ENCODE measurements at regions not wholly inside any gene's neighbourhood (a gene's known extent, or its start where the extent isn't known, plus 50 kb on each side); places are given as distances from the start of the nearest gene placed in this dataset.
"Not testable (repeated sequence)": the region's sequence is repeated elsewhere in the genome, so short reads cannot be mapped to it uniquely, and the experiment has no call there.

GRCh38 chr6:82511546-82511945 lies 147.9 kb downstream of the TPBG start:
- DNase-seq: no peak

GRCh38 chr6:82517896-82518295 lies 154.3 kb downstream of the TPBG start:
- not testable (repeated sequence) for DNase-seq

GRCh38 chr6:82521369-82521768 lies 157.8 kb downstream of the TPBG start:
- DNase-seq: no peak

- DNase-seq: no peak
Measured at GRCh38 chr6:82521861-82522260, 158.2 kb downstream of the TPBG start.

- DNase-seq: no peak
Measured at GRCh38 chr6:82524031-82524430, 160.4 kb downstream of the TPBG start.

DNA sequence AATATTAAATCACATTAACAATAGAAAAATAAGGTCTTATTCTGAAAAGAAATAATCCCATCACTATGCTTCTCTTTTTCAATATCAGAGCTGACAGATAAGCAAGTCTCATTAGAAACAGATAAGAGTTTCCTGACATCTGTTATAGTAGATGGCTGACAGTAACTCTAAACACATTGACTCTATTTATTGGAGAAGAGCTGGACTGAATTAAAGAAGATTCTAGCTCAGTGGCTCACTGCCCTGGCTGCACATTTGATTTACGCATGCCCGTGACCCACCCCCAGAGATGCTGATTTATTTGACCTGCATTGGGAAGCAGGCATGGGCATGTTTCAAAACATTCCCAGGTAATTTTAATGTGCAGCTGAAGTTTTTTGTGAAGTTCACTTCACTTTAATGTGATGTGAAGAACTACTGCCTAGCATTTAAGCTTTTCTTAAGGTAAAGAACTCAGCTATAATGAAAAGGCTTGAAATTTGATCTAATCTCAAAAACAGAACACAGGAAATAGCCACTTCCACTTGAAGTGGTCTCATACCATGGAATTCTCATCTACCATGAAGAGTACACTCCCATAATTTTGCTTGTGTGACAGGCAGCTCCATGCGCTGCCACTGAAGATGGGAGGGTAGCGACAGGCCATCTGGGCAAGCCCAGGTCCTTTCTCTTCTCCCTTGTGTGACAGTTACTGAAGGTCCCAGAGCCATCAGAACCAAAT lies 162.3 kb downstream of the TPBG start:
- no peak for DNase-seq

DNA sequence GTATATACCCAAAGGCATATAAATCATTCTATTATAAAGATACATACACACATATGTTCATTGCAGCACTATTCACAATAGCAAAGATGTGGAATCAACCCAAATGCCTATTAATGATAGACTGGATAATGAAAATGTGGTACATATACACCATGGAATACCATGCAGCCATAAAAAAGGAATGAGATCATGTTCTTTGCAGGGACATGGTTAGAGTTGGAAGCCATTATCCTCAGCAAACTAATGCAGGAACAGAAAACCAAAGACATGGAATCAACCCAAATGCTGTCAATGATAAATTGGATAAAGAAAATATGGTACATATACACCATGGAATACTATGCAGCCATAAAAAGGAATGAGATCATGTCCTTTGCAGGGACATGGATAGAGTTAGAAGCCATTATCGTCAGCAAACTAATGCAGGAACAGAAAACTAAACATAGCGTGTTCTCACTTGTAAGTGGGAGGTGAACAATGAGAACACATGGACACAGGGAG lies 166.4 kb downstream of the TPBG start:
- not testable (repeated sequence) for DNase-seq

GRCh38 chr6:82534876-82535275 lies 171.3 kb downstream of the TPBG start:
- DNase-seq: no peak

GRCh38 chr6:82549480-82549879 lies 185.9 kb downstream of the TPBG start:
- not testable (repeated sequence) for DNase-seq

GRCh38 chr6:82551311-82551710 lies 187.7 kb downstream of the TPBG start:
- DNase-seq: not testable (repeated sequence)

DNA sequence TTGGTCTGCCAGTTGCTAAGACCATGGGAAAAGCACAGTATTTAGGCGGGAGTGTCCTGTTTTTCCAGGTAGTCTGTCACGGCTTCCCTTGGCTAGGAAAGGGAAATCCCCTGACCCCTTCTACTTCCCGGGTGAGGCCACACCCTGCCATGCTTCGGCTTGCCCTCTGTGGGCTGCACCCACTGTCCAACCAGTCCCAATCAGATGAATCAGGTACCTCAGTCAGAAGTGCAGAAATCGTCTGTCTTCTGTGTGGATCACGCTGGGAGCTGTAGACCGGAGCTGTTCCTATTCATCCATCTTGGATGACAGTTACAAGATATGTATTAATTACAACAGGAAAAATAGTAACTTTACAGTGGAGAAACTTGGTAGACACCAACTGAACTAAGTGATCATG lies 188.2 kb downstream of the TPBG start:
- no peak for DNase-seq

- no peak for DNase-seq
Measured at GRCh38 chr6:82553863-82554531, 190.4 kb downstream of the TPBG start.

DNA sequence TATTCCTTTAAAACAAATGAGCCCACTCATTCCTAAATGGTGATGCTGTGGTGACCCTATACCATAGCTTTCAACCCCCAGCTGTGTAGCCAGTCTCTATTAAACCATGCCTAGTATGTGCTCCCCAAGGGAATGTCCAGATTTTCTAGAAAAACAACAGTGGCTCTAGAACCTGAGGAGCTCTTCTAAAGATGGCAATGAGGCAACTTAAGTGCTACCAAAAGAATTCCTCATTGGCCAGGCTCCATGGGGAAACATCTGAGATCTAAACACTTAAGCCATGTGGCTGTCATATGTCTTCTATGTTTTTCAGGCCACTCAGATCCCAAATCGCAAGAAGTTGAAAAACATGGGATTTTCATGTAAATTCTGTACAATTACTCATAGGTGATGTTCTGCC lies 191.0 kb downstream of the TPBG start:
- DNase-seq: no peak

GRCh38 chr6:82555801-82556200 lies 192.2 kb downstream of the TPBG start:
- DNase-seq: no peak

DNA sequence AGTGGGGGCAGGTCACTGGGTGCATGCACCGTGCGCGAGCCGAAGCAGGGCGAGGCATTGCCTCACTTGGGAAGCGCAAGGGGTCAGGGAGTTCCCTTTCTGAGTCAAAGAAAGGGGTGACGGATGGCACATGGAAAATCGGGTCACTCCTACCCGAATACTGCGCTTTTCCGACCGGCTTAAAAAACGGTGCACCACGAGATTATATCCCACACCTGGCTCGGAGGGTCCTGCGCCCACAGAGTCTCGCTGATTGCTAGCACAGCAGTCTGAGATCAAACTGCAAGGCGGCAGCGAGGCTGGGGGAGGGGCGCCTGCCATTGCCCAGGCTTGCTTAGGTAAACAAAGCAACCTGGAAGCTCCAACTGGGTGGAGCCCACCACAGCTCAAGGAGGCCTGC lies 194.9 kb downstream of the TPBG start:
- not testable (repeated sequence) for DNase-seq

DNA sequence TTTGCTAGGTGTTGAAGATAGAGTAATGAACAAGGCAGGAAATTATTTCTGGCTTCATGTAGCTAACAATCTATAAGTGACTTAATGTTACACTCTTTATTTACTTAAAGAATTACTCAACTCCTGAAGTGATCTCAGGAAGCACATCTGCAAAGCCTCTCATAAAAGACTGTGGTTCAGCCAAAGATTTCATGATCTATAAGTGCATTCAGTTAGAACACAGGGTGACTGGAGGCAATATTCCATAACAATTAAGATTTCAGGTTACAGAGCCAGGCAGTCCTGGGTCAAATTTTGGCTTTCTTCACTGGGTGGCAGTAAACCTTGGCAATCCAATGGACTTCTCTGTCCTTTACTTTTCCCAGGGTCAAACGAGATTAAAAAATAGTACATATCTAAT lies 204.0 kb downstream of the TPBG start:
- no peak for DNase-seq

DNA sequence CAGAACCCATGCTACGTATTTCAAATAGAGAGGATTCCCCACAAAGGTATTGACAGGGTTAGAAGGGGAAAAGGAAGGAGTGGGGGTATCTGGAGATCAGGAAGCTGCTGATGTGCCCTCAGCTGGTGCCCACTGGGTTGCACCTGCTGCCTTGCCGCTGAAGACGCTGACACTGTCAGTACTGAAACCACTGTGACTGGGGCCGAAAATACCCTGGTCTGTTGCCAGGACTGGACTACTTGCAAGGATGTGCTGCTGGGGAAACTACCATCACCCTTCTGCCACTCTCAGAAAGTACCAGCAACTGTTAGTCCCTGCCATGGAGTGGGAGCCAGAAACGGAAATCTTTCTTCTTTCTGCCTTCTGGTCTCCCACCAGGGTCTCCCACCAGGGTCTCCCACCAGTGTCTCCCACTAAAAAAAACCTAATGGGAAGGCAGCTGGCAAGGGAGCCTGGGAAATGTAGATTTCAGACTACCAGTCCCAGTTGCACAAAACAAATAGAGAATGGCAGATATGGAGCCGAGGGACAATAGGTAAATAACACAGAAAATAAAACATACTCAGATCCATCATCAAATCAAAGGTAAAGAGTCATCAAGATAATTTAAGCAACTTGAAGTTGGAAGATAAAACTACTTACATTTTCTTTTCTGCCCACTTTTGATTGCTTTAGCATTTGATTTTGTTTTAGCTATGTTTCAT lies 204.8 kb downstream of the TPBG start:
- no peak for DNase-seq

GRCh38 chr6:82569022-82569421 lies 205.4 kb downstream of the TPBG start:
- DNase-seq: no peak

- no peak for DNase-seq
Measured at GRCh38 chr6:82570083-82570482, 206.5 kb downstream of the TPBG start.

DNA sequence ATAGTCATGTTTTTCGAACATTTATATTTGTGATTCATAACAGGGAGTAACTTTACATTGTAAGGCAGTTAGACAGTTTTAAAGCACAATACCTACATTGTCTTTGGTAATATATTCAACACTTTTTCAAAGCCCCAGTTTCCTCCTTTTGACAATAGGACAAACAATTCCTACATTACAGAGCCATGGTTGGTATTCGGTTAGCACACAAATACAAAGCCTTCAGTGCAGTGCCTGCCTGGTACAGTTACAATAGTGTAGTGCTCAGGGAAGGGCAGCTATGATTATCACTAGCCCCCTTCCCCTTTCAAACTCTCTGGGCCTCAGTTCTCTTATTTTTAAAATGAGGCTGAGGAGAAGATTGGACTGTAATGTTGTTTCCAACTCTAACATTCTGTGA lies 207.8 kb downstream of the TPBG start:
- DNase-seq: no peak

- no peak for DNase-seq
Measured at GRCh38 chr6:82573254-82573972, 209.8 kb downstream of the TPBG start.

DNA sequence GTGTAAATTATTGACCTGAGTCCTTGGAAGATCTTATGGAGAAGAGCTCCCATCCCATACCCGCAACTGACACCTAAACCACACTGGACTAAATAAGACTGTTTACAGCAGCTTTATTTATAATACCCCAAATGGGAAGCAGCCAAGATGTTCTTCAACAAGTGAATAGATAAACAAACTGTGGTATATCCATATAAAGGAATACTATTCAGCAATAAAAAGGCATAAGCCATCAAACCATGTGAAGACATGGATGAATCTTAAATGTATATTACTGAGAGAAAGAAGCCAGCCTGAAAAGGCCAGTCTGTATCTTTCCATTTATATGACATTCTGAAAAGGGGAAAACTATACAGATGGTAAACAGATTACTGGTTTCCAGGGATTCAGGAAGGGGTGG lies 212.7 kb downstream of the TPBG start:
- no peak for DNase-seq

DNA sequence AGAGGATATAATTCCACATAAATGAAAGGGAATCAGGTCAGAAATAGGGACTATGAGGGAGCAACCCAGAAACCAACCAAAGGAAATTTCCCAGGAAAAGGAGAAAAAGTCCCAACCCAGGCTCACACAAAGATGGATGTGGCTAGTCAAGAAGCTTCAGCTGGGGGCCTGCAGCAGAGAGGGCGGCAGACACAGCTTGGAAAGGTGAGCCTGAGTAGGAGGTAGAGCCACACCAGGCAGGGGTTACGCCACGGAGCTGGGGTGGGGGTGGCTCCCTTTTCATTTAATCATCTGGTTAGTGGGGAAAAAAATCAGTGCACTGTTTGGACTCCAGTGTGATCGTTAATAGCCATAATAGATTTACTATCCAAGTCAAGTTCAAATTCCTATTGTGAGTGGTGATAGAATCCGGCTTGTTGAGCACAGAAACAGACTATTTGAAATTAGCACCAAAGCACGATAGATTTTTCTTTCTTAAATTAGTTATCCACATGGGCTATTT lies 220.6 kb downstream of the TPBG start:
- DNase-seq: no peak

Measured in left hindlimb (tissue), 1 donor.